Inflammatory macrophage treated with lipopolysaccharide for 4 hours (primary cell): ENCODE measurements at regions not wholly inside any gene's neighbourhood (a gene's known extent, or its start where the extent isn't known, plus 50 kb on each side); places are given as distances from the start of the nearest gene placed in this dataset.
A peak's percentile ranks its signal among the peaks of the same experiment; 100 is the strongest.

Experiments used
- DNase-seq: peaks from one replicate; pipeline ENCODE4 v3.0.0-alpha.2; 2020

GRCh38 chr10:78960316-78960800 is 108.4 kb upstream of the ZMIZ1 start:
- DNase-seq = peak; percentile 91

GRCh38 chr10:78961760-78962159 is 107.0 kb upstream of the ZMIZ1 start:
- no peak for DNase-seq

- DNase-seq = no peak
Observed at GRCh38 chr10:78963074-78964034, 105.4 kb upstream of the ZMIZ1 start.

- no peak for DNase-seq
Observed at GRCh38 chr10:78964274-78964951, 104.4 kb upstream of the ZMIZ1 start.

GRCh38 chr10:78964952-78965633 is 103.7 kb upstream of the ZMIZ1 start:
- DNase-seq = no peak

- DNase-seq = no peak
Observed at GRCh38 chr10:78966182-78966787, 102.5 kb upstream of the ZMIZ1 start.

- no peak for DNase-seq
Observed at GRCh38 chr10:78966844-78967488, 101.8 kb upstream of the ZMIZ1 start.

GRCh38 chr10:78968300-78968942 is 100.3 kb upstream of the ZMIZ1 start:
- DNase-seq = no peak

- DNase-seq = peak; percentile 34
Observed at GRCh38 chr10:78968943-78969342, 99.8 kb upstream of the ZMIZ1 start.

- no peak for DNase-seq
Observed at GRCh38 chr10:78969719-78970118, 99.0 kb upstream of the ZMIZ1 start.

- no peak for DNase-seq
Observed at GRCh38 chr10:78970261-78970660, 98.5 kb upstream of the ZMIZ1 start.

GRCh38 chr10:78971094-78971682 is 97.6 kb upstream of the ZMIZ1 start:
- no peak for DNase-seq

- DNase-seq = peak; percentile 67
Observed at GRCh38 chr10:78972160-78972946, 96.4 kb upstream of the ZMIZ1 start.

GRCh38 chr10:78972947-78973900 is 95.5 kb upstream of the ZMIZ1 start:
- DNase-seq = peak; percentile 94

- peak; percentile 65 for DNase-seq
Observed at GRCh38 chr10:78973901-78974616, 94.7 kb upstream of the ZMIZ1 start.

GRCh38 chr10:78974617-78975317 is 94.0 kb upstream of the ZMIZ1 start:
- peak; percentile 98 for DNase-seq

- peak; percentile 61 for DNase-seq
Observed at GRCh38 chr10:78975926-78976325, 92.8 kb upstream of the ZMIZ1 start.
